ENCODE measurements at regions not wholly inside any gene's neighbourhood (a gene's known extent, or its start where the extent isn't known, plus 50 kb on each side); places are given as distances from the start of the nearest gene placed in this dataset.

- Histone ChIP-seq H3K36me3 (ENCODE audit: control insufficient read depth, insufficient read depth, low read length) (no peaks in the 10 kb centered on the region), H3K4me3 (ENCODE audit: low read depth, low read length) (no peak overlapping the region), H3K27me3 (ENCODE audit: control insufficient read depth, insufficient read depth, low read length) (no peaks in the 10 kb centered on the region)
- FAIRE-seq = no peak
- no peak for DNase-seq (ENCODE audit: low read depth)
- TF ChIP-seq CTCF (IDR thresholded peaks at IDR 0.05; ENCODE audit: insufficient read depth, low read length, severe bottlenecking) = no peak
Measured at GRCh38 chr22:49486225-49486624, 341.4 kb downstream of the BRD1 start.

GRCh38 chr22:49483946-49484345 lies 343.7 kb downstream of the BRD1 start:
- no peak overlapping the region for H3K4me3 ChIP-seq (ENCODE audit: low read depth, low read length)
- FAIRE-seq (no peak), DNase-seq (ENCODE audit: low read depth) (no peak)
- no peaks in the 10 kb centered on the region for H3K36me3 ChIP-seq (ENCODE audit: control insufficient read depth, insufficient read depth, low read length)
- TF ChIP-seq CTCF (IDR thresholded peaks at IDR 0.05; ENCODE audit: insufficient read depth, low read length, severe bottlenecking) = no peak
- H3K27me3 ChIP-seq (ENCODE audit: control insufficient read depth, insufficient read depth, low read length) = no peaks in the 10 kb centered on the region

GRCh38 chr22:49483281-49483870 lies 344.3 kb downstream of the BRD1 start:
- FAIRE-seq (no peak), DNase-seq (ENCODE audit: low read depth) (no peak)
- Histone ChIP-seq H3K4me3 (ENCODE audit: low read depth, low read length) (no peak overlapping the region), H3K36me3 (ENCODE audit: control insufficient read depth, insufficient read depth, low read length) (no peaks in the 10 kb centered on the region), H3K27me3 (ENCODE audit: control insufficient read depth, insufficient read depth, low read length) (no peaks in the 10 kb centered on the region)
- TF ChIP-seq CTCF (IDR thresholded peaks at IDR 0.05; ENCODE audit: insufficient read depth, low read length, severe bottlenecking) = no peak

- Histone ChIP-seq H3K27me3 (ENCODE audit: control insufficient read depth, insufficient read depth, low read length) (no peaks in the 10 kb centered on the region), H3K36me3 (ENCODE audit: control insufficient read depth, insufficient read depth, low read length) (no peaks in the 10 kb centered on the region), H3K4me3 (ENCODE audit: low read depth, low read length) (no peak overlapping the region)
- DNase-seq (ENCODE audit: low read depth) (no peak), FAIRE-seq (no peak)
- TF ChIP-seq CTCF (IDR thresholded peaks at IDR 0.05; ENCODE audit: insufficient read depth, low read length, severe bottlenecking) = no peak
Measured at GRCh38 chr22:49482811-49483210, 344.9 kb downstream of the BRD1 start.

- DNase-seq (ENCODE audit: low read depth) = peak; percentile 11
- H3K27me3 ChIP-seq (ENCODE audit: control insufficient read depth, insufficient read depth, low read length) = no peaks in the 10 kb centered on the region
- TF ChIP-seq CTCF (IDR thresholded peaks at IDR 0.05; ENCODE audit: insufficient read depth, low read length, severe bottlenecking) = no peak
- no peaks in the 10 kb centered on the region for H3K36me3 ChIP-seq (ENCODE audit: control insufficient read depth, insufficient read depth, low read length)
- H3K4me3 ChIP-seq (ENCODE audit: low read depth, low read length) = no peak overlapping the region
- FAIRE-seq = no peak
Measured at GRCh38 chr22:49481659-49482399, 345.8 kb downstream of the BRD1 start.

All from bronchial epithelial cell (primary cell).